Omental fat pad (tissue), 3 donors: ENCODE measurements at regions not wholly inside any gene's neighbourhood (a gene's known extent, or its start where the extent isn't known, plus 50 kb on each side); places are given as distances from the start of the nearest gene placed in this dataset.

ENCODE experiments used
- ATAC-seq: fragments of 150-250 bp; one replicate; pipeline ENCODE4 v1.9.1; 2016; ENCODE audit warnings: mild to moderate bottlenecking, moderate library complexity; ENCODE audit not compliant: low FRiP score
- DNase-seq: peaks from one replicate; pipeline ENCODE4 v3.0.0-alpha.2; 2019; ENCODE audit warnings: low spot score
- TF ChIP-seq, protein P1 (sequence below), 3 donors: fragments of 450-650 bp; IDR thresholded peaks; one replicate each; pipeline ENCODE4 v1.5.1; 2016 to 2017; ENCODE audit warnings: antibody characterized with exemption in 3 of 3, mild to moderate bottlenecking in 3 of 3, moderate library complexity in 2 of 3

DNA sequence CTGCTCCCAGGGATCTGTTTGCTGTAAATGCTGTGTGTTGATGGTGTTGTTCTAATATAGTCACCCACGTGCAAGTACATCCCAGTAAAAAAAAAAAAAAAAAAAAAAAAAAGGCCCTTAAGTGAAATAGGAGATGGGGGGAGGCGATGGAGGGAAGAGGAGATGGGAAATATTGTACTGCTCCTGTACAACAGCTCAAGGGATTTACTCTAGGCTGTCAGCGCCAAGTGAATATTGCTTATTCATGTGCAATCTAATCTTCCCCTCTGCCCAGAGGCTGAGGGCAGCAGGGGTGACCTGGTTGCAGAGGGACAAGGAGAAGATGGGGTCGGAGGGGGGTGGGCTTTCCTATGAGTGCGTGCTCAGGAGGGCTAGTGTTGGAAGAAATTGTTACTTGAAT lies 206.2 kb upstream of the CADM1 start:
- DNase-seq (no peak), ATAC-seq (no peak)
- TF ChIP-seq, protein P1, sequence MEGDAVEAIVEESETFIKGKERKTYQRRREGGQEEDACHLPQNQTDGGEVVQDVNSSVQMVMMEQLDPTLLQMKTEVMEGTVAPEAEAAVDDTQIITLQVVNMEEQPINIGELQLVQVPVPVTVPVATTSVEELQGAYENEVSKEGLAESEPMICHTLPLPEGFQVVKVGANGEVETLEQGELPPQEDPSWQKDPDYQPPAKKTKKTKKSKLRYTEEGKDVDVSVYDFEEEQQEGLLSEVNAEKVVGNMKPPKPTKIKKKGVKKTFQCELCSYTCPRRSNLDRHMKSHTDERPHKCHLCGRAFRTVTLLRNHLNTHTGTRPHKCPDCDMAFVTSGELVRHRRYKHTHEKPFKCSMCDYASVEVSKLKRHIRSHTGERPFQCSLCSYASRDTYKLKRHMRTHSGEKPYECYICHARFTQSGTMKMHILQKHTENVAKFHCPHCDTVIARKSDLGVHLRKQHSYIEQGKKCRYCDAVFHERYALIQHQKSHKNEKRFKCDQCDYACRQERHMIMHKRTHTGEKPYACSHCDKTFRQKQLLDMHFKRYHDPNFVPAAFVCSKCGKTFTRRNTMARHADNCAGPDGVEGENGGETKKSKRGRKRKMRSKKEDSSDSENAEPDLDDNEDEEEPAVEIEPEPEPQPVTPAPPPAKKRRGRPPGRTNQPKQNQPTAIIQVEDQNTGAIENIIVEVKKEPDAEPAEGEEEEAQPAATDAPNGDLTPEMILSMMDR (IDR thresholded peaks at IDR 0.05), result no peak

DNA sequence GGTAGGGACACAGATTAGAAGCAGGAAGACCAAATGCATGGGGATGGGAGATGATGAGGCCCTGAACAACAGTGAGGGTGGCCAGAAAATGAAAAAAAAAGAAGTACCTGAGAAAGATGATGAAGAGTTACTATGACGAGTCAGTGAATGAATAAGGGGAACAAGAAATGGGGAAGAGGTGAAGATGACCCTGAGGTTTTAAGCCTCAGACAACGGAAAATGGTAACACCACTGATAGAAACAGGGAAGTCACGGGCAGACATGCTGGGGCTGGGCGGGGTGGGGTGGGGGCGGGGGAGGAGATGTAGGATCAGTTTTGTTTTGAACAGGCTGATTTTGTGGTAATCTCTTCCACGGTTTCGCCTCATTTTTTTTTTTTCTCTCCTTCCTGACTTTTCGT lies 205.1 kb upstream of the CADM1 start:
- TF ChIP-seq, protein P1 (IDR thresholded peaks at IDR 0.05), result no peak
- DNase-seq (no peak), ATAC-seq (no peak)

DNA sequence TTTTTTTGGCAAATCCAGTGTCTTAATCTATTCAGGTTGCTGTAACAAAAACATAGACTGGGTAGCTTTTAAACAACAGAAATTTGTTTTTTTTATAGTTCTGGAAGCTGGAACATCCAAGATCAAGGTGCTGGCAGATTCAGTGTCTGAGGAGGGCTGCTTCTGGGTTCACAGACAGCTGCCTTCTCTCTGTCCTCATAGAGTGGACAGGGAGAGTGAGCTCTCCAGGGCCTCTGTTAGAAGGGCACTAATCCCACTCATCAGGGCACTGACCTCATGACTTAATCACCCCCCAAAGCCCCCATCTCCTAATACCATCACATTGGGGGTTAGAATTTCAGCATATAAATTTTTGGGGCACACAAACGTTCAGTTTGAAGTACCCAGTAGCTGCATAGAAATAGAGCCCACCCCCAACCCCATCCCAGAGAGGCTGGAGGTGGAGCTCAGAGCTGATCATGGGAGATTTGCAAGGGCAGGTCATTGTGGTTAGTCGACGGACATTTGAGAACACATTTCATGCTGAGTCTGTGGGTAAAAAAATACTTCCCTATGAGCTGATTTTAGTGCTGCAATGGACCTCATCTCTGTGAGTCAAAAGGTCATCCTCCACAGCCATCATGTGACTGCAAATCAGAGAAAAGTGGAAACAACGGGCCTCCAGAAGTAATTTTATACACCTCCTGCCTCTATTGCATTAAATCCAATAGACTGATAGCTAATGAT lies 203.1 kb upstream of the CADM1 start:
- no peak for ATAC-seq
- no peak for DNase-seq
- TF ChIP-seq, protein P1 (IDR thresholded peaks at IDR 0.05), result no peak

DNA sequence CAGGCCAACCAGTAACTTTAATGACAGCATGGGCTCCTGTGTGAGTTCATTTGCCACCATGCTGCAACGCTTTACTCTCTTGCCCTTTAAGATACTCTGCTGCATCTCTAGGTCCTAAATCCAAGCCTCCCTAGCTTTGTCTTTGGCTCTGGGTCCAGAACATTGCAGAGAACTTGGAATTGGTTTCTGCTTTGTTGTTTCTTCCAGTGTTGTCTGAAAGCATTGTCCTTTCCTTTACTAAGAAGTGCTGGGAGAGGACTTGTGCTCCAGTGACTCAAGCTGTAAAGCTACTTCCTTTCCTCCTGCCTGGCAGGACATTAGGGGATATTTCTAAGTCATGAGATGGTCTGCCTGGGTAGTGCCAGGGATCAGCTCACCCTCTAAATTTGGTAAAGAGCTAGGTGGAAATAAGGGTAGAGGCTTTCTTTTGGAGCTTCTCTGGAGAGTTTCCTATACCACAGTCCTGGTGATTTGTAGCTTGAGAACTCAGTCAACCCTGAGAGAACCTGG lies 202.5 kb upstream of the CADM1 start:
- TF ChIP-seq, protein P1 (IDR thresholded peaks at IDR 0.05), result no peak
- DNase-seq (no peak), ATAC-seq (no peak)

DNA sequence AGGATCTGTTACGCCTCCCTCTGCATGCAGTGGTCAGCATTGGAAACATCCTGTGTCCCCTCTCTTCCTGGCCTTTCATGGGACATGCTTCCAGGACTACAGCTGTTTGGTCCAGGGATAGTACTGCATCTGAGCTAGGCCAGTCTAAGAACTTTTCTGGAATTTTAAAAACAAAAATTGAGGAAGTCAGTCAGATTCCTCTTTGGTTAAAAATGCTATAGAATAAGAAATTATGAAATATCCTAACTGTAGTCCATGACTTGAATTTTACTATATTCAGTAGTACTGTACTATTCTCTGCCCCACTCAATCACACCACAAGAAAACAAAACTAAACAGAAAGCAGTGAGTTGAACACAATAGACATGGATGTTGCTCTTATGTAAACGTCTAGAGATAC lies 201.0 kb upstream of the CADM1 start:
- ATAC-seq (no peak), DNase-seq (no peak)
- TF ChIP-seq, protein P1 (IDR thresholded peaks at IDR 0.05), result no peak

DNA sequence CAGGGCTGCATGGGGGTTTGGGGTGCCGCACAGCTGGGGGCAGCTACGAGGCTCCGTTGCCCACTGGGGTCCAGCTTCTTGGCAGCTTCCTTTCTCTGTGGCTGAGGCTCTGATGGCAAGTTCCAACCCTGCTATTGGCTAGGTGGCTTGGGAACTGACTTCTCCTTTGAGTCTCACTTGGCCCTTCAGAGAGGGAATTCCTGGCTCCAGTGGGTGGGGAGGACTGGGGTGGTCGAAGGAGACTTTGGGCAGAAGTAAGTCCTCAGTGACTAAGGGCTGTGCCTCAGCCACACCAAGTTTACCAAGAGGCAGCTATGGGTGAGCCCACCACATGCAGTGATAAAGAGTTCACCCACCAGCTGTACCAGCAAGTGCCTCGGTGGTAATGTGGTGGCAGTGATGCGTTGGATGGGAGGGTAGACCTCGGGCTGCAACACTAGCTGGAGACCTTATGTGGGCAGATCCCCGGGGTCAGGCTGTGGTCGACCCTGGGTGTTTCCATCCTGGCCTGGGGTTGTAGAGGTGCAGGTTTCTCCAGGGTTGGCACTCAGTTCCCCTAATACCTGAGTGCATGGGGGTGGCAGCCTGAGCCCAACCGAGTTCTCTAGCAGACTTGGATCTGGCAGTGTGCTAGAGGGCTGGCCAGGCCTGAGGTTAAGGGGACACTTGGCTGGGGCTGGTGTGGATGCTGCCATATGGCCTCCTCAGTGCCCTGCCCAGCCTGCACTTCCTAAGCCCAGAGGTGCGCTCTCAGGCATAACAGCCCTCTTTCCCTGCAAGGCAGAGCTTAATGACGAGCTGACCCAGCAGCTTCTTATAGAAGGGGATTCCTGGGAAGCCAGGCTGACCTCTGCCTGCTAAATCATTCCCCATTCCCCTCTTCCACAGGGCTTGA lies 197.0 kb upstream of the CADM1 start:
- no peak for ATAC-seq
- no peak for DNase-seq
- TF ChIP-seq, protein P1 (IDR thresholded peaks at IDR 0.05), result no peak
